ENCODE measurements at regions not wholly inside any gene's neighbourhood (a gene's known extent, or its start where the extent isn't known, plus 50 kb on each side); places are given as distances from the start of the nearest gene placed in this dataset.
"Not testable (repeated sequence)": the region's sequence is repeated elsewhere in the genome, so short reads cannot be mapped to it uniquely, and the experiment has no call there.

DNA sequence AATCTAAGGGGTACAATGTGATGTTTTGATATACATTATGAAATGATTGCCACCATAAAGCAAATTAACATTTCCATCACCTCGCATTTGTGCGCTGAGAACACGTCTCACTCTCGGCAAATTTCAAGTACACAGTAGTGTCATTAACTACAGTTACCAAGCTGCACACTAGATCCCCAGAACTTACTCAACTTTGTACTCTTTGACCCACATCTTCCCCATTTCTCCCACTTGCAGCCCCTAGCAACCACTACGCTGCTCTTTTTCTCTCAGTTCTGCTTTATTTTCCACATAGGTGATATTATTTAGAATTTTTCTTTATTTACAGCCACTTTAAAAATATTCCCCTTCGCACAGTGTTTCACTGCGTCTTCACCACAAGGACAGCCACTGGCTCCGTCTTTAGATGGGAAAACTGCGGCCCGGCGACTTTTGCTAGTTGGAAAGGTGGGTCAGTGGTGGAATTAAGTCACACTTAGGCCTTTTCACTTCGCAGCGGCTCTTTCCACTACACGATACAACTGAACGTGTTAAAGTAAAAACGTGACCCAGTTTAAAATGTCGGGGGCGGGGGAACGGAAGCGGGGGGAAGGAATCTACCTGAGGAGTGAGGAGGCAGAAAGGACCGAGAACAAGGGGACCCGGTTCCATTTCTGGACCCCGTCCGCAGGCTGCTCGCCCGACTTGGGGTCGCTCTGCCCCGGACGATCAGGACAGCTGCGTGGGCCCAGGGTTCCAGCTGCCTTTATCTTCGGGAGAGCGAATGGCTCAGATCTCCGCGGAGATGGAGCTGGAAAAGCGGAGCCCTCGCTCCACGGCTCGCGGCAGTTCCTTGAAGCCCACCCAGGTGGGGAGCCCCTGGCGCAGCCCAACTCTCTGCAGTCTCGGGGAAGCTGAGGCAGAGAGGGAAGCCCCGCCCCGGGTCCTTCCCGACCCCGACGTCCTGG, 486.1 kb downstream of the UQCRFS1 start:
- no peak for DNase-seq

- DNase-seq: no peak
Observed at GRCh38 chr19:28718909-28719308, 494.0 kb downstream of the UQCRFS1 start.

DNA sequence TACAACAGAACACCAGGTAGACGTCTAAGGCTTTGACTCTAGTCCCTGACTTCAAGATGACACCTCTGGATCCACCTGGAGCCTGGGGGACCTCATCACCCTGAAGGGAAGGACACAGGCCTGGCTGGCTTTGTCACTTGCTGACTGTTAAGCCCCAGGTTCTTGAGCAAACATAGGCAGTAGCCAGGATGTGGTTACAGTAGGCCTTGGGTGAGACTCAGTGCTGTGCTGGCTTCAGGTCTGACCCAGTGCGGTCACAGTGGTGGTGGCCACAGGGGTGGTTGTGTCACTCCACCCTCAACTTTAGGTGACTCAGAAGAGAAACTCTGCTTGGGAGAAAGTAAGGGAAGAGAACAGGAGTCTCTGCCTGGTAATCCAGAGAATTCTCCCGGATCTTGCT, 497.8 kb downstream of the UQCRFS1 start:
- DNase-seq: no peak

- DNase-seq: no peak
Observed at GRCh38 chr19:28711411-28711810, 501.5 kb downstream of the UQCRFS1 start.

DNA sequence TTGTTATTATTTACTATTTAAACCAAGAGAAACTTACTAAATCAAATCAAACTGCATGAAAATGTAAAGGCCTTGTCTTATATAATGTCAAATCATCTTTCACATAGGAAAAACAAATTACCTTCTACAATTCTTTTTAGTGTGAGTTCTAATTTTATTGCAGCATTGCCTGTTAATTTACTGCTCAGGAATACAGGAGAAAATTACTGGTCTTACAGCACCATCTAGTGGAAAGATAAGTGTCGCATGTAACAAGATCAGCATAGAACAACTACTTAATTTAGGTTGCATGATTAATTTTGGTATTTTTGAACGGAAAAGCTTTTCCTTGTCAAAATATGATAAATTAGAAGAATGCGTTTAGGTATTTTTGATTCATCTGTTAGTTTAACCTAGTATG, 502.7 kb downstream of the UQCRFS1 start:
- DNase-seq: no peak

DNA sequence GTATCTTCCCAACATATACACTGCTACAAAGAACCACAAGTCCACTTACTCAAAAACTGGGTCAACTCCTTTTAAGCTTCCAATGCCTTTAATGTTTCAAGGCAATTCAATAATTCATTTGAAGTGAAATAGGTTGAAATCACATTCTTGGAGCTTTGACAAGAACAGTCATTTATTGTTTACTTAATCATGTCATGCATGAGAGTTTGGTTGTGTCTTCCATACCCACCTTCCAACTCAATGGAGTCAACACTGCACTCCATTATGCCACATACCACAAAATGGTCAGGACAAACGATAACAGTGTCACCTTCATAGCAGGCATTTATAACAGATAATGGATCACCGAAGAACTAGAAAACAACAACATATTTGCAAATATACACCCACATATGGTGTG, 506.3 kb downstream of the UQCRFS1 start:
- no peak for DNase-seq

DNA sequence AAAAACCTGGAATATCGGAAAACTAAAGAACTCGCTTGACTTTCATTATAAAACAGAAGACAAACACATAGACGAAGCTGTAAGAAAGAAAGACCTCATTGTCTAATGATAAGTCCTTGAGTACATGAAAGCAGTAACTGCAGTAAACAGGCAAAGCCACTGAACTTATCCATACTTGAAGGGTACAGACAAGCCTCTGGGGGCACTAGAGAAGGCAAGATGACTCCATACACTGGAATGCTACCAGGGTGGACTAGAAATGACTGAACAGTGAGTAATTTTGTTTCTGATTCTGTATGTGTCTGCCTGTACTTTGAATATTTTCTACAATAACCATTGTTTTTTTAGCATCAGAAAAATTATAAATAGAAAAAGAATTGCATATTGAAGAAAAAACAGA, 507.9 kb downstream of the UQCRFS1 start:
- no peak for DNase-seq

- no peak for DNase-seq
Observed at GRCh38 chr19:28703400-28703956, 509.5 kb downstream of the UQCRFS1 start.

DNA sequence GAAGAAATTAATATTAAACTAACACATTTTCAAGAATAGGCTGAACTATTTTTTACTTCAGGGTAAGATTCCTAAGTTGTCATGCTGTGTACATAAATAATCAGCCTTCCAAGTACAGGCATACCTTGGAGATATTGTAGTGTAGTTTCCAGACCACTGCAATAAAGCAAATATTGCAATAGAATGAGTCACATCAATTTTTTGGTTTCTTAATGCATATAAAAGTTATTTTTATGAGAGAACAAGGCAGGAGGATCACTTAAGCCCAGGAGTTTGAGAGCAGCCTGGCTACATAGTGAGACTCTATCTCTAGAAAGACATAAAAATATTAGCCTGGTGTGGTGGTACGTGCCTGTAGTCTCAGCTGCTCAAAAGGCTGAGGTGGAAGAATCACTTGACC, 511.5 kb downstream of the UQCRFS1 start:
- no peak for DNase-seq

GRCh38 chr19:28700176-28700575, 512.8 kb downstream of the UQCRFS1 start:
- DNase-seq: no peak

GRCh38 chr19:28697308-28697707, 515.6 kb downstream of the UQCRFS1 start:
- DNase-seq: no peak

DNA sequence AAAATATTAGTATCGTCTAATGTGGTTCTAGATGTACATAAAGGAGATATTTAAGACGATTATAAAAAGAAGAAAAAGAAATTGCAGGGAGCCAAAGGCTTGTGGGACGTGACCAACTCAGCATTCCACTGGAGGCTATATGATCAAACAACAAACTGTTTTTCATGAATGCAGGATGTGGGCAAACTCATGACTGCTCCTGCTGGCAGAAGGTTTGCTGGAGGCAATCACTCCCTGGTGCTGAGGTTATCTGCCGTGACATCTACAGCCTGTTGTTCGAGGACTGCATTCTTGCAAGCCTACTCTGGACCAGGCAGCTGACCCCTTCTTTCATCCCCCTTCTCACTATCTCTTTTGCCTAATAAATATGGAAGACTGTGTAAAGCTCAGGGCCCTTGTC, 518.1 kb downstream of the UQCRFS1 start:
- DNase-seq: no peak

DNA sequence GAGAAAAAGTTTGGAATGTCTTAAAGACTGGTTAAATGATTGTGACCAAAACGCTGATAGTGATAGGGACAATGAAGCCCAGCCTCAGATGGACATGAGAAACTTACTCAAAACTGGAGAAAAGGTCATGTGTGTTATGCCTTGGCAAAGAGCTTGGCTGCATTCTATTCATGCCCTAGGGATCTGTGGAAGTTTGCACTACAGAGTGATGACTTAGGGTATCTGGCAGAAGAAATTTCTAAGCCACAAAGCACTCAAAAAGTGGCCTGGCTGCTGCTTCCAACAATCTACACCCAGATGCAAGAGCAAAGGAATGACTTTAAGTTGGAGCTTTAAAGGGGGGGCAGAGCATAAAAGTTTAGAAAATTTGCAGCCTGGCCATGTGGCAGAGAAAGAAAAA, 521.3 kb downstream of the UQCRFS1 start:
- DNase-seq: no peak

DNA sequence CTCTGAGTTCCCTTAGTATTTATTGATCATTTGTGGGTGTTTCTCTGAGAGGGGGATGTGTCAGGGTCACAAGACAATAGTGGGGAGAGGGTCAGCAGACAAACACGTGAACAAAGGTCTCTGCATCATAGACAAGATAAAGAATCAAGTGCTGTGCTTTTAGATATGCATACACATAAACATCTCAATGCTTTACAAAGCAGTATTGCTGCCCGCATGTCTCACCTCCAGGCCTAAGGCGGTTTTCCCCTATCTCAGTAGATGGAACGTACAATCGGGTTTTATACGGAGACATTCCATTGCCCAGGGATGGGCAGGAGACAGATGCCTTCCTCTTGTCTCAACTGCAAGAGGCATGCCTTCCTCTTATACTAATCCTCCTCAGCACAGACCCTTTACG, 523.5 kb downstream of the UQCRFS1 start:
- not testable (repeated sequence) for DNase-seq

GRCh38 chr19:28687296-28687695, 525.7 kb downstream of the UQCRFS1 start:
- DNase-seq: no peak

- DNase-seq: no peak
Observed at GRCh38 chr19:28686756-28687155, 526.2 kb downstream of the UQCRFS1 start.

GRCh38 chr19:28685802-28686201, 527.1 kb downstream of the UQCRFS1 start:
- DNase-seq: no peak

GRCh38 chr19:28685077-28685476, 527.9 kb downstream of the UQCRFS1 start:
- DNase-seq: not testable (repeated sequence)

GRCh38 chr19:28680111-28680510, 532.8 kb downstream of the UQCRFS1 start:
- DNase-seq: no peak

DNA sequence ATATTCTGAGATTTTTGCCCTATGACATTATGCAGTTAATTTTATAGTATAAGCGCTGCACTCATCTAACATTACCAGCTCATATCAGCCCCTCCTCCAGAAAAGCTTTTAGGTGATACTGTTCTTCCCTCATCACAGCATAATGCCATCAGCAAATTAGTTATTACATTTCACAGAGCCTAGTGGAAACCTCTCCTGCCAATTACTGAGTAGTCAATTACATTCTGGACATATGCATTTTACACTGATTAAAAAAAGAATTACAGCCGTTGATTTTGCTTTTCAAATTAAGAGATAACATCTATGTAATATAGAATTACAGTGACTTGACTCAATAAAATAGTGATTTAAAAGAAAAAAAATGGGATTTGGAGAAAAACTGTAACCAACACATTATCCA, 542.1 kb downstream of the UQCRFS1 start:
- DNase-seq: no peak

GRCh38 chr19:28669804-28670203, 543.1 kb downstream of the UQCRFS1 start:
- DNase-seq: no peak

DNA sequence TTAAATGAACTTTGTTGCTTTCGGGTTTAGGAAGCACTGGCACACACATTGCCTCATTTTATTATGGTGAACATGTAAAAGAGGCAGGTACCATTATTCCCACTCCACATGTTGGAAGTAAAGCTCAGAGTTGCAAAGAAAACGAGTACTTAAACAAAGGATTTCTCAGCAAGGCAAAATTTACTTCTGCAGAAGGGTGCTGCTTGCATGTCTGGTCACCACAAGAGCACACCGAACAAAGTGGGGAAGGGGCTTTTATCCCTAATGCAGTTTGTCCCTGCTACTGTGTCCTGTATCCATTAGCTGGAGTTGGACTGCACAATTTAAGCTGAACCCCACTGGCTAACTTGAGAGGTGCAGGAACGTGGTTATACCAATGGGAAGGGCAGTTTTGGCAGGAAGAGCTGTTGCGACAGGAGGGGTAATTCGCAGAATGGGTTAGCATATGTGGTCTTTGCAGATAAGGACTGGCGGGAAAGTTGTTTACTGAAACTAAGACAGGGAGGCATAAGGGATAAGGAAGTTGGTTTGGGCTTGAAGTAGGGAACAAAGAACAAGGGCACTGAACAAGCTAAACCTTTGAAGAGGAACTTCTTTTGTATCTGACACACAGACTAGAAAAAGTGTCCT, 545.5 kb downstream of the UQCRFS1 start:
- no peak for DNase-seq

GRCh38 chr19:28665748-28666147, 547.2 kb downstream of the UQCRFS1 start:
- DNase-seq: no peak

DNA sequence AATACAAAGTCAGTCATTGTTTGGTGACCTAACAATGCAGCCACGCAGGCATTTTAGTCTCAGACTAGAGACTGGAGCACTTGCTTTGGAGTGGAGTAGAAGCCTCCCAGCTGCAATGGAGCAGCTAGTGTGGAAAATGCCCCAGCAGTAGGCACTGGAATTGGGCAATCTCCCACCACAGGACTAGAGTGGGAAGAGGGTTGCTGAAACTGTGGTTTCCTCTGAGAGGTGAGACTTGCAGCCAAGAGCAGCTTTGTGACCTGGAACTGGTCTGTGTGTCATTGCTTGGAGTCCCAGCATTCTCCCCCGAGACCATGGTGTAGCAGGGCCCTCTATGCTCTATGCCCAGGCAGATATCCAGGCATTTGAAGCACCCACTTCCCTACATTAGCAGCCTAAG, 556.3 kb downstream of the UQCRFS1 start:
- DNase-seq: no peak
